HG02610 (cell line): ENCODE measurements at regions not wholly inside any gene's neighbourhood (a gene's known extent, or its start where the extent isn't known, plus 50 kb on each side); places are given as distances from the start of the nearest gene placed in this dataset.
"Not testable (repeated sequence)": the region's sequence is repeated elsewhere in the genome, so short reads cannot be mapped to it uniquely, and the experiment has no call there.

Experiments used
- ATAC-seq: cut with Tn5 transposase; IDR thresholded peaks from one replicate; pipeline ENCODE4 v1.9.1; 2021; ENCODE audit warnings: mild to moderate bottlenecking, moderate library complexity; ENCODE audit not compliant: unreplicated experiment

GRCh38 chr4:101670897-101671296 lies 119.6 kb upstream of the BANK1 start:
- ATAC-seq: no peak

DNA sequence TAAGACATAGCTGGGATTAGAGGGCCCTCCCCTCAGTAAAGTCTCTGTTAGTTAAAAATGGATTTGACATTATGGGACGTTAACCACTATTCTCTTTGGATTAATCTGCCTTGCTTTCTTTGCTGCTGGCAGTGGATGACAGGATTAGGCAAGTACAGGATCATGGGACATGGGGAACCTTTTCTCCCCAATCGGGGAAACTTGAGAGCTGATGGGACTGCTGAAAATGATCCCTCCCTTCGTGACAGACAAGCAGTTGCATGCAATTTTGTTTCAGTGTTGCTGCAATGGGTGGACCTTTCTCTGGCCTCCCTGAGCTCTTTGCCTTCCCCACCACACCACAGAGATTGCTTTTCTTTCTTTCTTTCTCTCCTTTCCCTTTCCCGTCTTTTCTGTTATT lies 120.2 kb upstream of the BANK1 start:
- no peak for ATAC-seq

- no peak for ATAC-seq
Observed at GRCh38 chr4:101669832-101670188, 120.7 kb upstream of the BANK1 start.

DNA sequence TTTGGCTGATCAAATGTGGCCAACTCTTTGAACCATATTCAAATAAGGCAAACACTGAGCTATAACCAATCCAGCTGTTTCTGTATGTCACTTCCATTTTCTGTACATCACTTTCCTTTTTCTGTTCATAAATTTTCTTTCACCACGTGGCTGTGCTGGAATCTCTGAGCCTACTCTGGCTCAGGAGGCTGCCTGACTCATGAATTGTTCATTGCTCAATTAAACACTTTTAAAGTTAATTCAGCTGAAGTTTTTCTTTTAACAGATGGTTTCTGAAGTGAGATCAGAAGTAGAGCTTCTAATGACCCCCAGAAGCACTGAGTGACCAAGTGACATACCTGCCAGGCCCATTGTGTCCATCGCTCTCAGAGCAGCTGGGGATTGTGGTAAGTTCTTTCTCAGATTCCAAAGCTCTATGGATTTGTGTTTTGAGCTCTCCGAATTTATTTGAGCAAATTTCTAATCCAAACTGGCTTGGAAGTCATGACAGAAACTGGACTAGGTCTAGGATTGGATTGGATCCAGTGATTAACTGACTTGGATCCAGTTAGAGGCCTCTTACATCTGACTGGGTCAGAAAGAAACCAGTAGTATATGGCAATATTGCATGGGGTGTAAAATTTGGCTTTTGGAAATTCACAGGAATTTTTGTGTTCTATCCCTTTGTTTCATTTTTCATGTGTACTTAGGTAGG lies 121.2 kb upstream of the BANK1 start:
- no peak for ATAC-seq

DNA sequence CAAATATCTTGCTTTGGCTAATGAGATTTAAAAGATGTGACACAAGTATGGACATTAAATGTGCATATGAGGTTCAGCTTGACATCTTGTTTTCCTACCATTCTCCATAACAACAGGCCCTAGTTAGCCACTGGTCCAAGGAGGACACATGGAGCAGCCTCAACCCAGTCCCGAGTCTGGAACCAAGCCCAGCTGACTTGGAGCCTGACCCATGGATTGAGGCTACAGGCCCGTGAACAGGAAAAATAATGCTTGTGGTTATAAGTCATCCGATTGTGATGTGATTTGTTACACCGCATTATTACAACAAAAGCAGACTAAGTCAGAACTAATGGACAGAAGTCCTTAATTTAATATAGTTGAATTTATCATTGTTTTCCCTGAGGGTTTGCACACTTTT lies 123.2 kb upstream of the BANK1 start:
- no peak for ATAC-seq

- ATAC-seq: no peak
Observed at GRCh38 chr4:101660607-101661006, 129.9 kb upstream of the BANK1 start.

- no peak for ATAC-seq
Observed at GRCh38 chr4:101655857-101656256, 134.7 kb upstream of the BANK1 start.

DNA sequence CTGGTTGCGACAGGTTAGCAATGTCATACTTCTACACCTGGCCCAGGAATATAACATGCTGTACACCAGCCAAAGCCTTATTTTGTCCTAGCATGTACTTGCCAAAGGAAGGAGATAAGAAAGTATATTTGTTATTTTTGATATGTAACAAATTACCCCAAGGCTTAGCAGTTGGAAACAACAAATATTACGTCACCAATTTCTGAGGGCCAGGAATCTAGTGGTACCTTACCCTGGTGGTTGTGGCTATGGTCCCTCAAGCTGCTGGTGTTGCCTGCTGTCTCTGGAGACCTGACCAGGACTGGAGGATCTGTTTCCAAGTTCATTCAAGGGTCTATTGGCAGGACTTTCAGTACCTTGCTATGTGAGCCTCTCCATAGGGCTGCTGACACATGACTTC lies 135.5 kb upstream of the BANK1 start:
- no peak for ATAC-seq

DNA sequence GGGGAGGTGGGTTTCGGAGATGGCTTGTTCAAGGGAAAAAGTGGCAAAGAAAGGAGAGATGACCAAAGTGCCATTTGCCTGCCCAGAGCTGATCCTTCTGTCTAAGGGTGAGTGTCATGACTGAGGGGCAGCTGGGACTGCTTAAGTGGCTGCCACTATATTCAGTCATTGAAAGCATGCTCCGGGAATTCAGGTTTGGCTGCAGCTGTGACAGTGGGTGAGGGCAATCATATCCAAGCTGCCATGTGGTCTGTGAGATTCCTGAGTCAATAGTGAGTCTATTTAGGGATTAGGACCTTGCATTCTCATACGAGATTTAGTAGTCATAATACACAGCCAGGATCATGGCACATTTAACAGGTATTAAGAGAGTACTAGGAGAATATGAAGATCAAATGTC lies 138.8 kb upstream of the BANK1 start:
- no peak for ATAC-seq

DNA sequence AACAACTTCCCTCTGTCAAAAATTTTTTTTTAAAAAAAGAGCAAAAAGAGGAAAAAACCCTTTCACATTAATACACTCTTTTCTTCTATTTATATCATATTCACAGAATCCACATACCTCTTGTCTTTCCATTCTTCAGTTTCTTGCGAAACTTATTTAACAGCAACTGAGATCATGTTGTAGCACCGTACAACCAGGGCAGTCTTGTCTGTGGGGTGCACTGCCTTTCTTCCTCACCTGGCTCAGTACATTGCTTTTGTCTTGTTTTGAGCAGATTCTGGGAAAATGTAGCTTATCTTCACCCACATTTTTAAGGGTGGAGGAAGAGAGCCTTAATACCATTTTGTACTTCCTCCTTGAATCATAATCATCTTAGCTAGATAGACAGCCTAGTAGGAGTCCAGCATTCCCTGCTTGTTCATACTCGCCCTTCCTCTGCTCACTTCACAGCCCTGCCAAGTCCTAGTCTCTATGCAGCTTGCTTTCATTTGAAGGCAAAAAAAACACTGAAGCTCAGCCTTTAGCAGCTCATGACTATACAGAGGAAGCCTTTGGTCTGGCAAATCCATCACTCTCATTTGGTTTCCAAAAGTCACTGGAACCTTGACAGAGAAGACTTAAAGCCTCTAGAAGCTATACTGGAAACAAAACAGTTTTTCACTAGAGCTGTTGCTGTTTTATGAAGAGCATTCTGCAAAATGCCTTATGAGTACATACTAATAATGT lies 140.6 kb upstream of the BANK1 start:
- ATAC-seq: no peak

DNA sequence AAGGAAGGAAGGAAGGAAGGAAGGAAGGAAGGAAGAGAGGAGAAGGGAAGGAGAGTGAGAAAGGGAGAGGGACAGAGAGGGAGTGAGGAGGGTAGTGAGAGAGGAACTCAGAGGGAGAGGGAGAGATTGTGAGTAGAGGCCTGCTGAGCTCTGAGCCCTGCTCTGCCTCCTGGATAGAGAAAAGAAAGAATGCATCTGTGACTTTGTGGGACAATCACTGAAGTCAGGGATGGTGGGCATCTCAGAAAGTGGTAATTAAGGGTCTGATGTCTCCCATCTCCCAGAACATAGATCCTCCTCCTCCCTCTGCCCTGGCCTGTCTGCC lies 142.9 kb upstream of the BANK1 start:
- no peak for ATAC-seq

GRCh38 chr4:101644516-101644915 lies 146.0 kb upstream of the BANK1 start:
- no peak for ATAC-seq

DNA sequence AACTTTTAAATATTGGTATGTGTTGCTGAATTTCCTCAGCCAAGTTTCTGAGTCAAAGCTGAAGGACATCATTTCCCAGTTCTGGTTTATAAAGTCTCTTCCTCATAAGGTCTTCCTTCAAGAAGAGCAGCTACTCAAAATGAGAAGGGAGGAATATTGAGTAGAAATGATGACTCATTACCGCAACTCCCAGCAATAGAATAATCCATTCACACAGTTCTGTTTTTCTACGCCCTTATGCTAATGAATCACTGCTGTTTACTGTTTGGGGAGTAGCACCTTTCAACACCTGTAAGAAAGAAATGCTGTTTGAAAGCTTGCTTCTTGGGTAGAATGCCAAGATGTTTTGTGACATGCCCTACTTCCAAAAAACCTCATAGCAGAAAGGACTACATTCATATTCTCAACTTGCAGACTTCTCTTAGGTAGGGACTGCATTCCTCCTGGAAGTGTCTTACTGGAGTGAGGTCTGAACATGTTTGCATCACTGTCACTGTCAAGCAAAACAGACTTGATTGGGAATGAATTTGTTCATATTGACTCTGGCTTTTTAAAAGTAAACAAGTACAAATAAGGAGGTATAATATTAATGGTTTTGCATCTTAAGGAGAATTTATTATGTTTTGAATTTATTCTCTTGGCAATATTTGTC lies 147.2 kb upstream of the BANK1 start:
- ATAC-seq: no peak

GRCh38 chr4:101632766-101633165 lies 157.8 kb upstream of the BANK1 start:
- not testable (repeated sequence) for ATAC-seq

- ATAC-seq: no peak
Observed at GRCh38 chr4:101630319-101630986, 160.1 kb upstream of the BANK1 start.

DNA sequence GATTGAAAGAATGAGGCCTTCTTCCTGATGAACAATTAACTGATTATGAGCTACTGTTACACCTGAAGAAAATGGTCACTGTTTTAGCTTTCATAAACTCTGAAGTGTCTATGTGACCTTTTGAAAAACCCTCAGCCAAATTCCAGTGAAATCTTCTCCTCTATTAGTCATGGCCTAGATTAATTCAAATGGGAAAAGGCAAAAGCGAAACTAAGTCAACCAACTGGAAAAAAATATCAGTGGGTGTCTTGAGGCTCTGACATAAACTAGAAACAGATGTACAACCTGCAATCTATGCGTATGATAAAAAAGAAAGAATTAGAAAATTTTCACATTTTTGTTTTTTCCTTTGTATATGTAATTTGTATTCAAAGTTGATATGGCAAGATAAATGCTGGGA lies 169.4 kb upstream of the BANK1 start:
- ATAC-seq: no peak

DNA sequence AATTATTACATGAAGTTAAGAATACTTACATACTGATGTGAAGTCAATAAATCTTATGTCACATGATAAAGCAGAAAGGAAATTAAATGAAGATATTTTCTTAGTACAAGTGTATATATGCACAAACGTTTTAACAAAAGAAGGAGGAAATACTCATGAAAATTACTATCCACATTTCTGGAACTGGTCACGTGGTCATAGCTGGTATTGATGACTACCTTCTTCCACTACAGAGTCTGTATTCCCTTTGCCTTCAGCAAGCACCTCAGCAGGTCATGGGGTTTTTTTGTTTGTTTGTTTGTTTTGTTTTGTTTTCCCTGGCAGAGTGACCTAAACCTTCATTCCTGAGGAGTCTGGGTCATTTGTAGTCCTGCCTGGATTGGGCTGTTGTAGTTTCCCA lies 174.9 kb upstream of the BANK1 start:
- ATAC-seq: no peak

DNA sequence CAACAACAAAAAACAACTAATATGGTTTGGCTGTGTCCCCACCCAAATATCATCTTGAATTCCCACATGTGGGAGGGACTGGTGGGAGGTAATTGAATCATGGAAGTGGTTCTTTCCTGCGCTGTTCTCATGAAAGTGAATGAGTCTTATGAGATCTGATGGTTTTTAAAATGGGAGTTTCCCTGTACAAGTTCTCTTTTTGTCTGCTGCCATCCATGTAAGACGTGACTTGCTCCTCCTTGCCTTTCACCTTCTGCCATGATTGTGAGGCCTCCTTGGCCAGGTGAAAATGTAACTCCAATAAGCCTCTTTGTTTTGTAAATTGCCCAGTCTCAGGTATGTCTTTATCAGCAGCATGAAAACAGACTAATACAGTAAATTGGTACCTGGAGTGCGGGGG lies 183.5 kb upstream of the BANK1 start:
- not testable (repeated sequence) for ATAC-seq

GRCh38 chr4:101604976-101605375 lies 185.6 kb upstream of the BANK1 start:
- no peak for ATAC-seq

DNA sequence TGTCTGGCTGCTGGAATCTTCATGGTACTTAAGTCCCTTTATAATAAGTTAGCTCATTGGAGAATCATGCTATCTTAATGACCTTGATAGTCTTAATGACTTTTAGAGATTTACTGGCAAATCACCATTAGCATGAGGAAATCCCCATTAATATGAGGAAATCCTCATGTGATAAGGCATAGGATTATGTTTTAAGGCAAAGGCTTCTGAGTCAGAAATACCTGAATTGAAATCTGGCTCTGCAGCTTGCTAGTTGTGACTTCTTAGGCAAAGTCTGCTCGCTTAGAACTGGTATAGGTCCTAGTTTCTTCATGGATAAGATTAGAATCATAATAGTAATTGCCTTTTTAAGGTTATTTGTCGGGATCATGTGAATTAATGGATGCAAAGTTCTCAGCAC lies 190.2 kb upstream of the BANK1 start:
- ATAC-seq: no peak

- ATAC-seq: no peak
Observed at GRCh38 chr4:101599620-101600019, 190.9 kb upstream of the BANK1 start.
